ENCODE measurements at regions not wholly inside any gene's neighbourhood (a gene's known extent, or its start where the extent isn't known, plus 50 kb on each side); places are given as distances from the start of the nearest gene placed in this dataset.

GRCh38 chr1:157937744-157938143, 55.7 kb upstream of the KIRREL1 start:
- no peak for TF ChIP-seq EZH2 (IDR thresholded peaks at IDR 0.05; ENCODE audit: low read depth, unreplicated experiment)
- TF ChIP-seq CTCF (conservative IDR thresholded peaks at IDR 0.05; ENCODE audit: low read depth in 2 of 2) = no peak
- TF ChIP-seq STAT1 (IDR thresholded peaks at IDR 0.05; ENCODE audit: unreplicated experiment) = no peak
- no peak for TF ChIP-seq POLR2AphosphoS5 (IDR thresholded peaks at IDR 0.05; ENCODE audit: low read depth)
- no peak for TF ChIP-seq EZH2phosphoT487 (IDR thresholded peaks at IDR 0.05; ENCODE audit: unreplicated experiment)
- no peak for TF ChIP-seq ZNF114 (CRISPR knock-in tag; IDR thresholded peaks at IDR 0.05)
- no peak for TF ChIP-seq REST (IDR thresholded peaks at IDR 0.05; ENCODE audit: unreplicated experiment)
- TF ChIP-seq NANOG (IDR thresholded peaks at IDR 0.05; ENCODE audit: borderline replicate concordance) = no peak
- no peak for TF ChIP-seq ZNF331 (CRISPR knock-in tag; IDR thresholded peaks at IDR 0.05; ENCODE audit: low read depth)
- TF ChIP-seq JUNB (IDR thresholded peaks at IDR 0.05; ENCODE audit: unreplicated experiment) = no peak
- no peak for TF ChIP-seq ETS1 (IDR thresholded peaks at IDR 0.05)
- no peak for TF ChIP-seq CREB1 (CRISPR knock-in tag; IDR thresholded peaks at IDR 0.05; ENCODE audit: low read depth)
- no peak for TF ChIP-seq ZNF462 (CRISPR knock-in tag; IDR thresholded peaks at IDR 0.05)

Data from GM23338 (cell line).